HFFc6 (cell line): ENCODE measurements at regions not wholly inside any gene's neighbourhood (a gene's known extent, or its start where the extent isn't known, plus 50 kb on each side); places are given as distances from the start of the nearest gene placed in this dataset.

Experiments used
- DNase-seq: peaks from one replicate; pipeline ENCODE4 v3.0.0-alpha.2; 2018
- H3K27ac Mint-ChIP-seq: 2 replicates; pipeline ENCODE4 v1.8.0; 2020; ENCODE audit warnings: mild to moderate bottlenecking, mixed read lengths
- H3K27me3 Mint-ChIP-seq: 2 replicates; pipeline ENCODE4 v1.8.0; 2021; ENCODE audit warnings: mild to moderate bottlenecking, moderate library complexity, mixed read lengths; ENCODE audit not compliant: insufficient read depth
- H3K36me3 Mint-ChIP-seq: 2 replicates; pipeline ENCODE4 v1.8.0; 2021; ENCODE audit warnings: low read depth, mixed read lengths
- H3K4me1 Mint-ChIP-seq: 2 replicates; pipeline ENCODE4 v1.8.0; 2020; ENCODE audit warnings: low read depth, mixed read lengths
- H3K4me3 Mint-ChIP-seq: 2 replicates; pipeline ENCODE4 v1.8.0; 2020; ENCODE audit warnings: mild to moderate bottlenecking, moderate library complexity, mixed read lengths
- H3K9me3 Mint-ChIP-seq: 2 replicates; pipeline ENCODE4 v1.8.0; 2020; ENCODE audit warnings: mild to moderate bottlenecking, mixed read lengths
- TF ChIP-seq, protein P1 (sequence below): fragments of 200-600 bp; sonication (generic); IDR thresholded peaks from 2 replicates; pipeline ENCODE4 v1.5.0; 2021; ENCODE audit warnings: antibody characterized with exemption, mild to moderate bottlenecking

DNA sequence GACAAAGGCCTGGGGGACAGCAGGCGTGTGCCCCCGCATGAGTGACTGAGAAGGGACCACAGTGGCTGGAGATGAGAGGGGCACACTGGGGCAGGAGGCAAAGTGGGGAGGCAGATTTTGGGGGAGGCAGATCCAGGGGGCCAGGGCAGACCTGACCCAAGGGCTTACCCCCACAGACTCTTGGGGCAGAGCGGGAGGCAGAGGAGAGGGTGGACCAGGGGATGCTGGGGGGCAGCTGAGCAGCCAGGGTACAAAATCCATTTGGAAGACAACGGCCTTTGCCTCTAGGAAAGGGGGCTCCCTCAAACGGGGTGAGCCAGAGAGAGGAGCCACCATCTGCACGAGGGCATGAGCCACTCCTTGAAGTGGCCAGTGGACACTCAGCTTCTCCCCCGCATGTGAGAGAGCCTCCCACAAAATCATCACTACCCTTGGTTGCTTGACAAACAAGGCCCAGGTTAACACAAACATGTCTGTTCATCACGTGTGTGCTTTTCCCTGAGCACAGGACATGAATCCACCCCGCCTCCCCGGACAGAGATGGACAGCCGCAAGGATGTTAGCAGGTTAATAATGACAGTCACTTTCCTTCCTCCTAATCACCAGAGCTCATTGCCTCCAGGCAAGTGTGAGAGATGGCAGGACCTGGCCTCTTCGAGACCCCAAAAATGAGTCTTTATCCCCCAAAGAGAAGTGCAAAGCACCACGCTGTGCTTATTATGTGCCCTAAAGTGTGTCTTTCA is 72.0 kb upstream of the RAB6C start:
- TF ChIP-seq, protein P1, sequence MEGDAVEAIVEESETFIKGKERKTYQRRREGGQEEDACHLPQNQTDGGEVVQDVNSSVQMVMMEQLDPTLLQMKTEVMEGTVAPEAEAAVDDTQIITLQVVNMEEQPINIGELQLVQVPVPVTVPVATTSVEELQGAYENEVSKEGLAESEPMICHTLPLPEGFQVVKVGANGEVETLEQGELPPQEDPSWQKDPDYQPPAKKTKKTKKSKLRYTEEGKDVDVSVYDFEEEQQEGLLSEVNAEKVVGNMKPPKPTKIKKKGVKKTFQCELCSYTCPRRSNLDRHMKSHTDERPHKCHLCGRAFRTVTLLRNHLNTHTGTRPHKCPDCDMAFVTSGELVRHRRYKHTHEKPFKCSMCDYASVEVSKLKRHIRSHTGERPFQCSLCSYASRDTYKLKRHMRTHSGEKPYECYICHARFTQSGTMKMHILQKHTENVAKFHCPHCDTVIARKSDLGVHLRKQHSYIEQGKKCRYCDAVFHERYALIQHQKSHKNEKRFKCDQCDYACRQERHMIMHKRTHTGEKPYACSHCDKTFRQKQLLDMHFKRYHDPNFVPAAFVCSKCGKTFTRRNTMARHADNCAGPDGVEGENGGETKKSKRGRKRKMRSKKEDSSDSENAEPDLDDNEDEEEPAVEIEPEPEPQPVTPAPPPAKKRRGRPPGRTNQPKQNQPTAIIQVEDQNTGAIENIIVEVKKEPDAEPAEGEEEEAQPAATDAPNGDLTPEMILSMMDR: no peak
- Mint-ChIP-seq H3K27me3 (no peaks in the 10 kb centered on the region; the same call in 1 of the 2 replicates), H3K9me3 (no peaks in the 10 kb centered on the region), H3K36me3 (no peaks in the 10 kb centered on the region), H3K4me3 (no peak overlapping the region), H3K4me1 (no peaks in the 10 kb centered on the region), H3K27ac (no peak overlapping the region)
- DNase-seq: no peak

DNA sequence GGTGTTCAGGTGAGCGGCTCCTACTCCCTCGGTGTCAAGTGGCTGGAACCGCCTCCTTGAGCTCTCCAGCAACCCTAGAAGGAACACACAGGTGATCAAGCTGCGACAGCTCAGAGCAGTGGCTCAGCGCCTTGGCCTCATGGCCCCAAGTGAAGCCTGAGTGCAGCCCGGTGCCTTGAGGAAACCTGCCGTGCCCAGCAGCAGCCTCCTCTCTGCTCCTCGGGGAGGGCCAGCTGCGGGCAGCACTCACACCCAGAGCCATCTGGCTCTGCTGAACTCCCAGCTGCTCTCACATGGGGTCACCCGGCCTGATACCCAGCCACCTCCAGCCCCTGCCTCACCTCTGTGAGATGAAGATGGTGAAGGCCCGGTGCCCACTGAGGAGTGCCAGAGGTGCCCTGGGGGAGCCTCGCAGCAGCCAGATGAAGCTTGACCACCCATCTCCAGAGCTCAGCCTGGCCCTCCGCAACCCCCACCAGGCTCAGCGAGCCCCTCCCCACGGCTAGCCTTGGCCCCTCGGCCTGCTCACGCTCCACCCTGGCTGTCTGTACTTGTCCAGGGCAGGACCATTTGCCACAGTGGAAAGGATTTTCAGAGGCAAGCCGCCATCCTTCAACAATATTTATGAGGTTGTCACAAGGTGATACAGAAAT is 70.6 kb upstream of the RAB6C start:
- DNase-seq: no peak
- TF ChIP-seq, protein P1: no peak
- Mint-ChIP-seq H3K27me3 (no peaks in the 10 kb centered on the region; the same call in none of the 2 replicates), H3K9me3 (no peaks in the 10 kb centered on the region; the same call in 1 of the 2 replicates), H3K4me1 (no peaks in the 10 kb centered on the region), H3K4me3 (no peak overlapping the region), H3K36me3 (no peaks in the 10 kb centered on the region), H3K27ac (no peak overlapping the region)

DNA sequence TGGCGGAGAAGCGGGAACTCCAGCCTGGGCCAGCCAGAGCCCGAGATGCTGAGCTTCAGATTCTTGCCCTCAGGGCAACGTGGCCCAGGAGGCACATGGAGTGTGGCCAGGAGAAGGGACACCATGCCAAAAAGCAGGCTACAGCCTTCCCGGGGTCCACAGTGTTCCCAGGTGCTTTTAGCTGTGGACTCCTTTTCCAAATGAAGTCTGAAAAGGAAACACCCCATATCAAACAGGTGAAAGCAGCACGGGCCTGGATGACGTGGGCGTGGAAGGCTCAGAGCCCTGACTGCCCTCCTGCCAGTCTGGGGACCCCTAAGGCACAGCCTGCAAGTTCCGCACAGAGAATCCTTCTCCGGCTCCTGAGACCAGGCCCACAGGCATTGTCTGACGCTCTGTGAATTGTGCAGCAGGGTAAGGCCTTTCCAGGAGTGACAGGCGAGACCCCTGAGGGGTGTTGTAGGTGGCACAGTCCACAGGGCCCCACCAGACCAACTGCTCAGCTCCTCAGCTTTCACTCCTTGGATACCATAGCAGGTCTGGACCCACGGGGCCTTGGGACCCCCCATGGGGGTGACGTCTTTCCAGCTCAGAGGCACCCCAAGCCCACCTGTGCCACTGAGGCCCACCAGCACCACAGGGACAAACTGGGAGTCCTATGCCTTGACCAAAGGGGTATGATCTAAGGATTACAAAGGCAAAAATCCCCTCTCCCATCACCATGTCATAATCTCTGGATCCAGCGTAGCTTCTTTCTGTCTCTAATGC is 69.6 kb upstream of the RAB6C start:
- Mint-ChIP-seq H3K27me3 (no peaks in the 10 kb centered on the region; the same call in none of the 2 replicates), H3K4me3 (no peak overlapping the region), H3K36me3 (no peaks in the 10 kb centered on the region), H3K9me3 (no peaks in the 10 kb centered on the region; the same call in 1 of the 2 replicates), H3K27ac (no peak overlapping the region), H3K4me1 (no peaks in the 10 kb centered on the region)
- TF ChIP-seq, protein P1: no peak
- no peak for DNase-seq

DNA sequence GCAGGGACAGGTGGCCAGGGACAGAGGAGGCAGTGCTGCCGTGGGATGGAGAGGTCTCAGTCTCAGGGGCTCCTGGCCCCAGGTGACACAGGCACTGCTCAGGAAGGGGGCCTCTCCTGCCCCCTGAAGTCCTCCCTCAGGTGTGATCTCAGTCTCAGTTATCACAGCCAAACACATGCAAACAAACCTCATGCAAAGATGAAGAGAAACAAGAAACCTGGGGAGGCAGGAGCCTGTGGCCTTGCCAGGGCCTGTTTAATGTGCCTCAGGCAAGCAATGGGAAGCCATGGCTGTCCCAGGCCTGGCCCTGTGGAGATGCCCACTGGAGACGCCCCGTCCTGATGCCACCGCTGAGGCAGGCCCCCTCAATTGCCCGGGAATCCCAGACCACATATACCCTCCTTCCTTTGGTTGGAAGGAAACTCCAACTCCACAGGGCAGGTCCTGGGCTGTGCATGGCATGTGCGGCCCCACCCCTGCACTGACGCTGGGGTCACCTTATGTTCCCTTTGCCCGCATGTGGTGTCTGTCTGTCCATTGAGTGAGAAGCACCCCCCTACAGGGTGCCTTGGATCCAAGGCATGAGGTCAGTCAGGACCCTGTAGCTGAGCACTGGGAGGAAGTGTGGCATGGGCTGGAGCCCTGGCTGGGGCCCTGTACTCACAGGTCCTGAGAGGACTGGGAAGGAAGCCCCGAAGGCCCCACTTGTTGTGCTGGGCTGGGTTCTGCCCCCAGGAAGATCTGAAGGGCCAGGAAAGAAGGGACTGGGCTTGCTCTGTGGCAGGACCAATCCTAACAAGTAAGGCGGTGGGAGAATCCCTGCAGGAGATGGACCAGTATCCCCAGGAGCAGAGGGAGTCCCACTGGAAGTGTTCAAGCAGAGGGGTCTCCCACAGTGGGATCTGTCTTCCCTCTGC is 68.8 kb upstream of the RAB6C start:
- DNase-seq: no peak
- TF ChIP-seq, protein P1: no peak
- Mint-ChIP-seq H3K27me3 (peaks cover 2% of the 10 kb centered on the region), H3K4me3 (no peak overlapping the region), H3K4me1 (no peaks in the 10 kb centered on the region), H3K9me3 (no peaks in the 10 kb centered on the region; the same call in 1 of the 2 replicates), H3K27ac (no peak overlapping the region), H3K36me3 (no peaks in the 10 kb centered on the region)
